Vagina (tissue), 2 donors: ENCODE measurements at regions not wholly inside any gene's neighbourhood (a gene's known extent, or its start where the extent isn't known, plus 50 kb on each side); places are given as distances from the start of the nearest gene placed in this dataset.

Source experiments
- DNase-seq, 2 donors: peaks; one replicate each; pipeline ENCODE4 v3.0.0-alpha.2; 2017; ENCODE audit errors: extremely low spot score in 2 of 2
- H3K27ac ChIP-seq: fragments of 200-600 bp; sonication (generic); one replicate; pipeline ENCODE4 v1.5.1; 2019
- H3K27me3 ChIP-seq: fragments of 200-600 bp; sonication (generic); one replicate; pipeline ENCODE4 v1.5.1; 2019
- H3K36me3 ChIP-seq, 2 donors: fragments of 200-600 bp; sonication (generic); one replicate each; pipeline ENCODE4 v1.5.1; 2017 to 2019
- H3K4me1 ChIP-seq: fragments of 200-600 bp; sonication (generic); one replicate; pipeline ENCODE4 v1.5.1; 2019
- H3K4me3 ChIP-seq, 2 donors: fragments of 200-600 bp; sonication (generic); 1 replicate in 1 of 2; 2 replicates in 1 of 2; pipeline ENCODE4 v1.5.1; 2016 to 2019
- H3K9me3 ChIP-seq: fragments of 200-600 bp; sonication (generic); one replicate; pipeline ENCODE4 v1.5.1; 2019
- CTCF ChIP-seq, 3 experiments: fragments of 450-650 bp in 2 of 3; fragments of 200-600 bp in 1 of 3; sonication (generic) in 1 of 3; IDR thresholded peaks; one replicate each; pipeline ENCODE4 v1.5.1; 2017 to 2019; ENCODE audit warnings: antibody characterized with exemption in 3 of 3, mild to moderate bottlenecking in 2 of 3, moderate library complexity in 2 of 3
- POLR2A ChIP-seq, 2 donors: fragments of 450-650 bp; IDR thresholded peaks; one replicate each; pipeline ENCODE4 v1.6.1; 2017; ENCODE audit warnings: antibody characterized with exemption in 2 of 2, mild to moderate bottlenecking in 2 of 2, moderate library complexity in 2 of 2
- POLR2AphosphoS5 ChIP-seq, 2 donors: sonication (generic); formaldehyde crosslinking; IDR thresholded peaks; one replicate each; pipeline ENCODE4 v1.9.0; 2017; ENCODE audit warnings: antibody characterized with exemption in 2 of 2, mild to moderate bottlenecking in 2 of 2, low read depth in 1 of 2; ENCODE audit not compliant: insufficient read depth in 1 of 2
- intact Hi-C: fragments of 100-400 bp; cut with DNase I; formaldehyde crosslinking; loops from one replicate; pipeline ENCODE4 v1.15.1; 2023

- no peaks in the 10 kb centered on the region for H3K27me3 ChIP-seq
- intact Hi-C loops: loop anchor here (5.0 kb wide), 1 partner anchor 518 kb away; no protein-coding TSS in a partner anchor
- DNase-seq: no peak
- no peaks in the 10 kb centered on the region for H3K9me3 ChIP-seq
- no peak for TF ChIP-seq CTCF (IDR thresholded peaks at IDR 0.05)
- no peak for TF ChIP-seq POLR2AphosphoS5 (IDR thresholded peaks at IDR 0.05; ENCODE audit: insufficient read depth in 1 of 2, low read depth in 1 of 2)
- no peak for TF ChIP-seq POLR2A (IDR thresholded peaks at IDR 0.05)
- no peaks in the 10 kb centered on the region for H3K36me3 ChIP-seq
- H3K4me1 ChIP-seq: peaks cover 4% of the 10 kb centered on the region
- no peak overlapping the region for H3K27ac ChIP-seq
- H3K4me3 ChIP-seq: no peak overlapping the region
Measured at GRCh38 chr3:178439504-178439903, 96.7 kb upstream of the KCNMB2 start.

- Histone ChIP-seq H3K27ac (no peak overlapping the region), H3K4me1 (peaks cover 4% of the 10 kb centered on the region), H3K9me3 (no peaks in the 10 kb centered on the region), H3K27me3 (no peaks in the 10 kb centered on the region), H3K36me3 (no peaks in the 10 kb centered on the region), H3K4me3 (no peak overlapping the region)
- DNase-seq: no peak
- intact Hi-C loops: no loop called here
- TF ChIP-seq CTCF (IDR thresholded peaks at IDR 0.05) (no peak), POLR2AphosphoS5 (IDR thresholded peaks at IDR 0.05; ENCODE audit: insufficient read depth in 1 of 2, low read depth in 1 of 2) (no peak), POLR2A (IDR thresholded peaks at IDR 0.05) (no peak)
Measured at GRCh38 chr3:178440043-178440442, 96.2 kb upstream of the KCNMB2 start.

- Histone ChIP-seq H3K4me1 (no peaks in the 10 kb centered on the region), H3K27ac (no peak overlapping the region), H3K27me3 (no peaks in the 10 kb centered on the region), H3K36me3 (no peaks in the 10 kb centered on the region), H3K4me3 (no peak overlapping the region), H3K9me3 (no peaks in the 10 kb centered on the region)
- no peak for TF ChIP-seq CTCF (IDR thresholded peaks at IDR 0.05)
- TF ChIP-seq POLR2AphosphoS5 (IDR thresholded peaks at IDR 0.05; ENCODE audit: insufficient read depth in 1 of 2, low read depth in 1 of 2): no peak
- no peak for TF ChIP-seq POLR2A (IDR thresholded peaks at IDR 0.05)
- intact Hi-C loops: no loop called here
- DNase-seq: no peak
Measured at GRCh38 chr3:178443634-178444033, 92.6 kb upstream of the KCNMB2 start.

- Histone ChIP-seq H3K4me3 (no peak overlapping the region), H3K27me3 (no peaks in the 10 kb centered on the region), H3K4me1 (no peaks in the 10 kb centered on the region), H3K9me3 (no peaks in the 10 kb centered on the region), H3K27ac (no peak overlapping the region), H3K36me3 (no peaks in the 10 kb centered on the region)
- no peak for DNase-seq
- TF ChIP-seq CTCF (IDR thresholded peaks at IDR 0.05) (no peak), POLR2A (IDR thresholded peaks at IDR 0.05) (no peak), POLR2AphosphoS5 (IDR thresholded peaks at IDR 0.05; ENCODE audit: insufficient read depth in 1 of 2, low read depth in 1 of 2) (no peak)
- intact Hi-C loops: no loop called here
Measured at GRCh38 chr3:178445139-178445538, 91.1 kb upstream of the KCNMB2 start.

GRCh38 chr3:178446059-178446458 is 90.2 kb upstream of the KCNMB2 start:
- intact Hi-C loops: no loop called here
- H3K4me1 ChIP-seq: no peaks in the 10 kb centered on the region

More at GRCh38 chr3:178446059-178446458, 90.2 kb upstream of the KCNMB2 start:
- Histone ChIP-seq H3K36me3 (no peaks in the 10 kb centered on the region), H3K27me3 (no peaks in the 10 kb centered on the region), H3K4me3 (no peak overlapping the region), H3K9me3 (no peaks in the 10 kb centered on the region), H3K27ac (no peak overlapping the region)
- no peak for DNase-seq
- no peak for TF ChIP-seq CTCF (IDR thresholded peaks at IDR 0.05)
- no peak for TF ChIP-seq POLR2AphosphoS5 (IDR thresholded peaks at IDR 0.05; ENCODE audit: insufficient read depth in 1 of 2, low read depth in 1 of 2)
- no peak for TF ChIP-seq POLR2A (IDR thresholded peaks at IDR 0.05)
